ENCODE measurements at regions not wholly inside any gene's neighbourhood (a gene's known extent, or its start where the extent isn't known, plus 50 kb on each side); places are given as distances from the start of the nearest gene placed in this dataset.

- no peaks in the 10 kb centered on the region for H3K9me3 ChIP-seq
- H3K4me1 ChIP-seq = no peaks in the 10 kb centered on the region
- WGBS, 5 donors = 84 to 93% (median 89%) methylated on average over 10 of the region's 10 CpGs
- no peak for DNase-seq
- H3K27ac ChIP-seq = no peak overlapping the region
- no peak overlapping the region for H3K4me3 ChIP-seq
- peaks cover 0 to 4% (median 0%) of the 10 kb centered on the region in 7 donors for H3K27me3 ChIP-seq (replicated peaks in 1 of 7)
- no peaks in the 10 kb centered on the region for H3K36me3 ChIP-seq
- intact Hi-C loops (cut with DNase I; ENCODE audit: low total_unique reads) = no loop called here
- TF ChIP-seq CTCF (IDR thresholded peaks at IDR 0.05 in 8 of 11, conservative IDR thresholded peaks at IDR 0.05 in 3 of 11) (no peak), POLR2A (IDR thresholded peaks at IDR 0.05) (no peak), POLR2AphosphoS5 (IDR thresholded peaks at IDR 0.05) (no peak)
These were observed 131.5 kb downstream of the SPATA19 start for GRCh38 chr11:133713844-133714243.

GRCh38 chr11:133713406-133713805 lies 131.9 kb downstream of the SPATA19 start:
- Histone ChIP-seq H3K9me3 (no peaks in the 10 kb centered on the region), H3K4me3 (no peak overlapping the region), H3K4me1 (no peaks in the 10 kb centered on the region), H3K27ac (no peak overlapping the region), H3K27me3 (replicated peaks in 1 of 7) (peaks cover 0 to 4% (median 0%) of the 10 kb centered on the region in 7 donors), H3K36me3 (no peaks in the 10 kb centered on the region)
- TF ChIP-seq POLR2AphosphoS5 (IDR thresholded peaks at IDR 0.05) = no peak
- no peak for TF ChIP-seq CTCF (IDR thresholded peaks at IDR 0.05 in 8 of 11, conservative IDR thresholded peaks at IDR 0.05 in 3 of 11)
- TF ChIP-seq POLR2A (IDR thresholded peaks at IDR 0.05) = no peak
- no peak for DNase-seq
- 87 to 94% (median 93%) methylated on average over 3 of the region's 3 CpGs for WGBS, 5 donors
- intact Hi-C loops (cut with DNase I; ENCODE audit: low total_unique reads) = no loop called here

- Histone ChIP-seq H3K9me3 (peaks cover 0 to 4% (median 0%) of the 10 kb centered on the region in 8 donors), H3K27ac (no peak overlapping the region), H3K27me3 (replicated peaks in 1 of 7) (no peaks in the 10 kb centered on the region), H3K4me1 (no peaks in the 10 kb centered on the region), H3K4me3 (no peak overlapping the region), H3K36me3 (no peaks in the 10 kb centered on the region)
- no peak for DNase-seq
- WGBS, 5 donors = 10 to 30% (median 14%) methylated on average over 4 of the region's 4 CpGs
- no peak for TF ChIP-seq POLR2A (IDR thresholded peaks at IDR 0.05)
- no peak for TF ChIP-seq POLR2AphosphoS5 (IDR thresholded peaks at IDR 0.05)
- no peak for TF ChIP-seq CTCF (IDR thresholded peaks at IDR 0.05 in 8 of 11, conservative IDR thresholded peaks at IDR 0.05 in 3 of 11)
- intact Hi-C loops (cut with DNase I; ENCODE audit: low total_unique reads) = no loop called here
These were observed 133.2 kb downstream of the SPATA19 start for GRCh38 chr11:133712051-133712560.

- H3K27ac ChIP-seq = no peak overlapping the region
These were observed 133.8 kb downstream of the SPATA19 start for GRCh38 chr11:133711545-133711944.

More at GRCh38 chr11:133711545-133711944, 133.8 kb downstream of the SPATA19 start:
- TF ChIP-seq POLR2A (IDR thresholded peaks at IDR 0.05) = no peak
- TF ChIP-seq CTCF (IDR thresholded peaks at IDR 0.05 in 8 of 11, conservative IDR thresholded peaks at IDR 0.05 in 3 of 11) = no peak
- TF ChIP-seq POLR2AphosphoS5 (IDR thresholded peaks at IDR 0.05) = no peak
- H3K4me3 ChIP-seq = no peak overlapping the region
- DNase-seq = no peak
- no peaks in the 10 kb centered on the region for H3K4me1 ChIP-seq
- intact Hi-C loops (cut with DNase I; ENCODE audit: low total_unique reads) = no loop called here
- H3K27me3 ChIP-seq (replicated peaks in 1 of 7) = no peaks in the 10 kb centered on the region
- 29 to 52% (median 40%) methylated on average over 4 of the region's 4 CpGs for WGBS, 5 donors
- no peaks in the 10 kb centered on the region for H3K36me3 ChIP-seq
- peaks cover 0 to 8% (median 0%) of the 10 kb centered on the region in 8 donors for H3K9me3 ChIP-seq
